HCT116 (cell line): ENCODE measurements at regions not wholly inside any gene's neighbourhood (a gene's known extent, or its start where the extent isn't known, plus 50 kb on each side); places are given as distances from the start of the nearest gene placed in this dataset.

Experiments used
- CEBPB ChIP-seq: IDR thresholded peaks from 2 replicates; pipeline ENCODE4 v1.6.1; 2012; ENCODE audit warnings: low read depth
- ELF1 ChIP-seq: IDR thresholded peaks from 2 replicates; pipeline ENCODE4 v1.6.1; 2012; ENCODE audit warnings: low read depth, borderline replicate concordance
- EZH2phosphoT487 ChIP-seq: fragments of 200-600 bp; IDR thresholded peaks from 2 replicates; pipeline ENCODE4 v1.6.1; 2018; ENCODE audit warnings: antibody characterized with exemption, borderline replicate concordance
- JUND ChIP-seq: IDR thresholded peaks from 2 replicates; pipeline ENCODE4 v1.6.1; 2012
- POLR2A ChIP-seq: IDR thresholded peaks from 2 replicates; pipeline ENCODE4 v1.7.0; 2011; ENCODE audit warnings: borderline replicate concordance; ENCODE audit not compliant: insufficient read depth, insufficient read length; ENCODE audit errors: extremely low read depth
- POLR2AphosphoS5 ChIP-seq: IDR thresholded peaks from 2 replicates; pipeline ENCODE4 v1.6.1; 2011; ENCODE audit warnings: mild to moderate bottlenecking, low read depth, low read length, moderate library complexity
- SIN3A ChIP-seq: IDR thresholded peaks from 2 replicates; pipeline ENCODE4 v1.6.1; 2012; ENCODE audit warnings: low read depth
- TCF7L2 ChIP-seq: IDR thresholded peaks from 2 replicates; pipeline ENCODE4 v1.7.0; 2011; ENCODE audit warnings: borderline replicate concordance, inconsistent platforms; ENCODE audit not compliant: insufficient read depth, insufficient read length; ENCODE audit errors: extremely low read depth
- ZFX ChIP-seq: fragments of 450-650 bp; IDR thresholded peaks from 2 replicates; pipeline ENCODE4 v1.6.1; 2017
- TF ChIP-seq, protein P1 (sequence below), 3 experiments: fragments of 200-600 bp in 1 of 3; sonication (generic) in 1 of 3; IDR thresholded peaks in 2 of 3; conservative IDR thresholded peaks in 1 of 3; 2 replicates each; pipeline ENCODE4 v1.5.1; 2012 to 2017; ENCODE audit warnings: low read depth in 2 of 3, low read length in 2 of 3, antibody characterized with exemption in 1 of 3, borderline replicate concordance in 1 of 3, control low read depth in 1 of 3, mild to moderate bottlenecking in 1 of 3, mixed read lengths in 1 of 3, mixed run types in 1 of 3, moderate library complexity in 1 of 3; ENCODE audit not compliant: insufficient read depth in 1 of 3
- TF ChIP-seq, protein P2 (sequence below): IDR thresholded peaks from 2 replicates; pipeline ENCODE4 v1.6.1; 2012
- TF ChIP-seq, protein P3 (sequence below): IDR thresholded peaks from 2 replicates; pipeline ENCODE4 v1.6.1; 2012; ENCODE audit warnings: low read depth

DNA sequence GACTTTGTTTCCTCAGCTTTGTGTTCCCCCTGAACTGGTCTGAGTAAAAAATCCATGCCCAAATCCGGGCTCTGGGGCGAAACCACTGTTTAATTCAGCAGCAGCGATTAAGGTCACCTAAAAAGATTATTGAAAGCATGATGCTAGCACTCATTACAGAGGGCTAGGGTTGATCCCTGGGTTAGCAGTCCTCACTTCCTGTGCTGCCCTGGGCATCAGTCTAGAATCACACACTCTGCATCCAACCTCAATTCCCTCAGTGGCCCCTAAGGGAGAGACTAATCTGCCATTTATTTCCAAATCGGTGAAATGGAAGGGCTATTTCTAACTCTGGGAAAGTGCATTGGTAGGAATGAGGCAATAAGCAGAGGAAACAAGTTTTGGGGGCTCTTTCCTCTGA is 107.2 kb downstream of the BTG1 start:
- TF ChIP-seq, protein P1, sequence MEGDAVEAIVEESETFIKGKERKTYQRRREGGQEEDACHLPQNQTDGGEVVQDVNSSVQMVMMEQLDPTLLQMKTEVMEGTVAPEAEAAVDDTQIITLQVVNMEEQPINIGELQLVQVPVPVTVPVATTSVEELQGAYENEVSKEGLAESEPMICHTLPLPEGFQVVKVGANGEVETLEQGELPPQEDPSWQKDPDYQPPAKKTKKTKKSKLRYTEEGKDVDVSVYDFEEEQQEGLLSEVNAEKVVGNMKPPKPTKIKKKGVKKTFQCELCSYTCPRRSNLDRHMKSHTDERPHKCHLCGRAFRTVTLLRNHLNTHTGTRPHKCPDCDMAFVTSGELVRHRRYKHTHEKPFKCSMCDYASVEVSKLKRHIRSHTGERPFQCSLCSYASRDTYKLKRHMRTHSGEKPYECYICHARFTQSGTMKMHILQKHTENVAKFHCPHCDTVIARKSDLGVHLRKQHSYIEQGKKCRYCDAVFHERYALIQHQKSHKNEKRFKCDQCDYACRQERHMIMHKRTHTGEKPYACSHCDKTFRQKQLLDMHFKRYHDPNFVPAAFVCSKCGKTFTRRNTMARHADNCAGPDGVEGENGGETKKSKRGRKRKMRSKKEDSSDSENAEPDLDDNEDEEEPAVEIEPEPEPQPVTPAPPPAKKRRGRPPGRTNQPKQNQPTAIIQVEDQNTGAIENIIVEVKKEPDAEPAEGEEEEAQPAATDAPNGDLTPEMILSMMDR (IDR thresholded peaks at IDR 0.05 in 2 of 3, conservative IDR thresholded peaks at IDR 0.05 in 1 of 3; ENCODE audit: borderline replicate concordance in 1 of 3, insufficient read depth in 1 of 3, low read depth in 2 of 3, low read length in 2 of 3), result no peak
- TF ChIP-seq TCF7L2 (no peak), SIN3A (no peak), POLR2AphosphoS5 (no peak), POLR2A (no peak), JUND (no peak), CEBPB (no peak), ELF1 (no peak), ZFX (no peak), EZH2phosphoT487 (no peak)
- TF ChIP-seq, protein P2, sequence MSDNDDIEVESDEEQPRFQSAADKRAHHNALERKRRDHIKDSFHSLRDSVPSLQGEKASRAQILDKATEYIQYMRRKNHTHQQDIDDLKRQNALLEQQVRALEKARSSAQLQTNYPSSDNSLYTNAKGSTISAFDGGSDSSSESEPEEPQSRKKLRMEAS, result no peak
- TF ChIP-seq, protein P3, sequence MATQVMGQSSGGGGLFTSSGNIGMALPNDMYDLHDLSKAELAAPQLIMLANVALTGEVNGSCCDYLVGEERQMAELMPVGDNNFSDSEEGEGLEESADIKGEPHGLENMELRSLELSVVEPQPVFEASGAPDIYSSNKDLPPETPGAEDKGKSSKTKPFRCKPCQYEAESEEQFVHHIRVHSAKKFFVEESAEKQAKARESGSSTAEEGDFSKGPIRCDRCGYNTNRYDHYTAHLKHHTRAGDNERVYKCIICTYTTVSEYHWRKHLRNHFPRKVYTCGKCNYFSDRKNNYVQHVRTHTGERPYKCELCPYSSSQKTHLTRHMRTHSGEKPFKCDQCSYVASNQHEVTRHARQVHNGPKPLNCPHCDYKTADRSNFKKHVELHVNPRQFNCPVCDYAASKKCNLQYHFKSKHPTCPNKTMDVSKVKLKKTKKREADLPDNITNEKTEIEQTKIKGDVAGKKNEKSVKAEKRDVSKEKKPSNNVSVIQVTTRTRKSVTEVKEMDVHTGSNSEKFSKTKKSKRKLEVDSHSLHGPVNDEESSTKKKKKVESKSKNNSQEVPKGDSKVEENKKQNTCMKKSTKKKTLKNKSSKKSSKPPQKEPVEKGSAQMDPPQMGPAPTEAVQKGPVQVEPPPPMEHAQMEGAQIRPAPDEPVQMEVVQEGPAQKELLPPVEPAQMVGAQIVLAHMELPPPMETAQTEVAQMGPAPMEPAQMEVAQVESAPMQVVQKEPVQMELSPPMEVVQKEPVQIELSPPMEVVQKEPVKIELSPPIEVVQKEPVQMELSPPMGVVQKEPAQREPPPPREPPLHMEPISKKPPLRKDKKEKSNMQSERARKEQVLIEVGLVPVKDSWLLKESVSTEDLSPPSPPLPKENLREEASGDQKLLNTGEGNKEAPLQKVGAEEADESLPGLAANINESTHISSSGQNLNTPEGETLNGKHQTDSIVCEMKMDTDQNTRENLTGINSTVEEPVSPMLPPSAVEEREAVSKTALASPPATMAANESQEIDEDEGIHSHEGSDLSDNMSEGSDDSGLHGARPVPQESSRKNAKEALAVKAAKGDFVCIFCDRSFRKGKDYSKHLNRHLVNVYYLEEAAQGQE, result no peak
